MM.1S (cell line): ENCODE measurements at regions not wholly inside any gene's neighbourhood (a gene's known extent, or its start where the extent isn't known, plus 50 kb on each side); places are given as distances from the start of the nearest gene placed in this dataset.

Experiments
- DNase-seq: peaks from one replicate; pipeline ENCODE4 v3.0.0-alpha.2; 2015
- H2AFZ ChIP-seq: fragments of 300-600 bp; sonication (generic); 2 replicates; pipeline ENCODE4 v1.6.0; 2016; ENCODE audit warnings: antibody characterized with exemption, low read length
- H3F3A ChIP-seq: fragments of 300-600 bp; sonication (generic); 2 replicates; pipeline ENCODE4 v1.6.1; 2016; ENCODE audit warnings: mild to moderate bottlenecking, antibody characterized with exemption, low read length, moderate library complexity, mixed read lengths; ENCODE audit not compliant: insufficient read depth
- H3K27ac ChIP-seq: fragments of 300-600 bp; sonication (generic); 2 replicates; pipeline ENCODE4 v1.5.1; 2016; ENCODE audit warnings: mild to moderate bottlenecking, low read length
- H3K27me3 ChIP-seq: fragments of 300-600 bp; sonication (generic); replicated peaks from 2 replicates; pipeline ENCODE4 v1.6.0; 2016; ENCODE audit warnings: low read length; ENCODE audit not compliant: insufficient read depth
- H3K36me3 ChIP-seq: fragments of 300-600 bp; sonication (generic); replicated peaks from 2 replicates; pipeline ENCODE4 v1.6.1; 2016; ENCODE audit warnings: mild to moderate bottlenecking, low read length, mixed read lengths; ENCODE audit not compliant: insufficient read depth
- H3K4me1 ChIP-seq: fragments of 300-600 bp; sonication (generic); 2 replicates; pipeline ENCODE4 v1.6.1; 2016; ENCODE audit warnings: low read length, mixed read lengths
- H3K4me2 ChIP-seq: fragments of 300-600 bp; sonication (generic); 2 replicates; pipeline ENCODE4 v1.6.0; 2016; ENCODE audit warnings: low read depth, low read length
- H3K4me3 ChIP-seq: fragments of 300-600 bp; sonication (generic); 2 replicates; pipeline ENCODE4 v1.5.1; 2016; ENCODE audit warnings: low read length, mixed read lengths
- H3K79me2 ChIP-seq: fragments of 300-600 bp; sonication (generic); 2 replicates; pipeline ENCODE4 v1.6.1; 2016; ENCODE audit warnings: mixed run types, low read length, mixed read lengths
- H3K9ac ChIP-seq: fragments of 300-600 bp; sonication (generic); 2 replicates; pipeline ENCODE4 v1.6.1; 2016; ENCODE audit warnings: low read length, mixed read lengths
- H3K9me2 ChIP-seq: fragments of 300-600 bp; sonication (generic); replicated peaks from 2 replicates; pipeline ENCODE4 v1.6.1; 2016; ENCODE audit warnings: mild to moderate bottlenecking, low read length, mixed read lengths; ENCODE audit not compliant: insufficient read depth
- H3K9me3 ChIP-seq: fragments of 300-600 bp; sonication (generic); replicated peaks from 2 replicates; pipeline ENCODE4 v1.6.1; 2016; ENCODE audit warnings: mild to moderate bottlenecking, low read length, mixed read lengths; ENCODE audit not compliant: insufficient read depth
- H4K20me1 ChIP-seq: fragments of 300-600 bp; sonication (generic); 2 replicates; pipeline ENCODE4 v1.6.1; 2016; ENCODE audit warnings: mild to moderate bottlenecking, low read length, moderate library complexity, mixed read lengths; ENCODE audit not compliant: insufficient read depth
- CTCF ChIP-seq: fragments of 300-600 bp; sonication (generic); IDR thresholded peaks from 2 replicates; pipeline ENCODE4 v1.5.1; 2016; ENCODE audit warnings: antibody characterized with exemption, low read length, mixed read lengths
- EZH2 ChIP-seq: fragments of 300-600 bp; sonication (generic); optimal IDR thresholded peaks from 2 replicates; pipeline ENCODE3; 2017; ENCODE audit warnings: low read depth, mild to moderate bottlenecking, antibody characterized with exemption, low read length, mixed read lengths
- EZH2phosphoT487 ChIP-seq: fragments of 300-600 bp; sonication (generic); IDR thresholded peaks from 2 replicates; pipeline ENCODE4 v1.6.1; 2018; ENCODE audit warnings: antibody characterized with exemption, low read length

GRCh38 chr14:49980027-49980426, 87.1 kb downstream of the ARF6 start:
- H4K20me1 ChIP-seq = no peaks in the 10 kb centered on the region
- H3K9me2 ChIP-seq = no peaks in the 10 kb centered on the region
- no peaks in the 10 kb centered on the region for H3K36me3 ChIP-seq
- no peak overlapping the region for H3K4me3 ChIP-seq
- H3K9ac ChIP-seq = no peak overlapping the region
- H3F3A ChIP-seq = no peaks in the 10 kb centered on the region
- no peak overlapping the region for H3K4me2 ChIP-seq
- no peak overlapping the region for H3K27ac ChIP-seq
- no peaks in the 10 kb centered on the region for H3K4me1 ChIP-seq
- no peak for DNase-seq
- H2AFZ ChIP-seq = no peak overlapping the region
- TF ChIP-seq EZH2 (no peak), EZH2phosphoT487 (no peak), CTCF (no peak)
- H3K79me2 ChIP-seq = no peaks in the 10 kb centered on the region
- H3K9me3 ChIP-seq = no peaks in the 10 kb centered on the region
- H3K27me3 ChIP-seq = no peaks in the 10 kb centered on the region

DNA sequence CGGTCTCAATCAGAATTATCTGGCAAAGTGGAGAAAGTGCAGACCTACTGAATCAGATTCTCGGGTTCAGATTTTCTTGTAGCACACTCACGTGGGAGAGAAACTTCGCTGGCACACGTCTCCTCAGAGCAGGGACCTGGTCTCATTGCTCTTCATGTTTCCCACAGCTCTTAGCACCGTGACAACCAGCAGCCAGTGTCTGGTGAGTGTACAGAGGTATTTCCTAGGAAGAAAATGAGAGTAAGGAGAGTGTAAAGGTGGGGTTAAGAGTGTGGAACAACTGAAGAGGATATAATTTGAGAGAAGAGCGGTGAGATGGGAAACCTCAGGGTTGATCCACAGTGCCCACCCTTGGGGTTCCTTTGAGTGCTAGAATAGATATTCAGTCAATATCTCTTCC, 89.2 kb downstream of the ARF6 start:
- DNase-seq = no peak
- no peak overlapping the region for H3K4me3 ChIP-seq
- no peaks in the 10 kb centered on the region for H3K9me2 ChIP-seq
- no peaks in the 10 kb centered on the region for H4K20me1 ChIP-seq
- H3K4me2 ChIP-seq = no peak overlapping the region
- no peaks in the 10 kb centered on the region for H3K79me2 ChIP-seq
- H3K4me1 ChIP-seq = no peaks in the 10 kb centered on the region
- H3K9me3 ChIP-seq = no peaks in the 10 kb centered on the region
- TF ChIP-seq CTCF (no peak), EZH2 (no peak), EZH2phosphoT487 (no peak)
- H3K36me3 ChIP-seq = no peaks in the 10 kb centered on the region
- no peak overlapping the region for H3K9ac ChIP-seq
- H2AFZ ChIP-seq = no peak overlapping the region
- H3F3A ChIP-seq = no peaks in the 10 kb centered on the region
- no peaks in the 10 kb centered on the region for H3K27me3 ChIP-seq
- no peak overlapping the region for H3K27ac ChIP-seq

GRCh38 chr14:49982501-49982951, 89.6 kb downstream of the ARF6 start:
- H3F3A ChIP-seq = no peaks in the 10 kb centered on the region
- no peak overlapping the region for H3K4me2 ChIP-seq
- H4K20me1 ChIP-seq = no peaks in the 10 kb centered on the region
- no peak overlapping the region for H3K9ac ChIP-seq
- no peaks in the 10 kb centered on the region for H3K79me2 ChIP-seq
- H2AFZ ChIP-seq = no peak overlapping the region
- TF ChIP-seq EZH2 (no peak), EZH2phosphoT487 (no peak), CTCF (no peak)
- no peak overlapping the region for H3K4me3 ChIP-seq
- no peaks in the 10 kb centered on the region for H3K36me3 ChIP-seq
- no peak for DNase-seq
- H3K27ac ChIP-seq = no peak overlapping the region
- H3K27me3 ChIP-seq = no peaks in the 10 kb centered on the region
- no peaks in the 10 kb centered on the region for H3K4me1 ChIP-seq
- H3K9me3 ChIP-seq = no peaks in the 10 kb centered on the region
- H3K9me2 ChIP-seq = no peaks in the 10 kb centered on the region
